GM19463 (cell line): ENCODE measurements at regions not wholly inside any gene's neighbourhood (a gene's known extent, or its start where the extent isn't known, plus 50 kb on each side); places are given as distances from the start of the nearest gene placed in this dataset.

Source experiments
- ATAC-seq: cut with Tn5 transposase; IDR thresholded peaks from one replicate; pipeline ENCODE4 v1.9.1; 2021; ENCODE audit warnings: mild to moderate bottlenecking, moderate library complexity; ENCODE audit not compliant: unreplicated experiment

- ATAC-seq, result no peak
Observed at GRCh38 chr5:125401724-125402622, 655.5 kb upstream of the ZNF608 start.

- ATAC-seq, result no peak
Observed at GRCh38 chr5:125402787-125403186, 656.3 kb upstream of the ZNF608 start.

GRCh38 chr5:125404056-125404455 is 657.6 kb upstream of the ZNF608 start:
- ATAC-seq, result no peak

GRCh38 chr5:125408448-125409233 is 662.2 kb upstream of the ZNF608 start:
- peak; percentile 34 for ATAC-seq

GRCh38 chr5:125409234-125409860 is 662.9 kb upstream of the ZNF608 start:
- no peak for ATAC-seq

GRCh38 chr5:125409861-125410536 is 663.6 kb upstream of the ZNF608 start:
- no peak for ATAC-seq

- no peak for ATAC-seq
Observed at GRCh38 chr5:125410537-125411070, 664.2 kb upstream of the ZNF608 start.

- ATAC-seq, result peak; percentile 46
Observed at GRCh38 chr5:125411071-125411743, 664.8 kb upstream of the ZNF608 start.

GRCh38 chr5:125411744-125412560 is 665.5 kb upstream of the ZNF608 start:
- ATAC-seq, result peak; percentile 43

- peak; percentile 43 for ATAC-seq
Observed at GRCh38 chr5:125412561-125413495, 666.4 kb upstream of the ZNF608 start.

- no peak for ATAC-seq
Observed at GRCh38 chr5:125413496-125414274, 667.2 kb upstream of the ZNF608 start.

- ATAC-seq, result no peak
Observed at GRCh38 chr5:125415126-125415525, 668.7 kb upstream of the ZNF608 start.

- ATAC-seq, result no peak
Observed at GRCh38 chr5:125416055-125416454, 669.6 kb upstream of the ZNF608 start.

- ATAC-seq, result no peak
Observed at GRCh38 chr5:125421006-125421405, 674.6 kb upstream of the ZNF608 start.

- ATAC-seq, result no peak
Observed at GRCh38 chr5:125422342-125422741, 675.9 kb upstream of the ZNF608 start.

- ATAC-seq, result no peak
Observed at GRCh38 chr5:125424402-125425141, 678.1 kb upstream of the ZNF608 start.

GRCh38 chr5:125429498-125429897 is 683.1 kb upstream of the ZNF608 start:
- no peak for ATAC-seq
